Endothelial cell of umbilical vein (primary cell): ENCODE measurements at regions not wholly inside any gene's neighbourhood (a gene's known extent, or its start where the extent isn't known, plus 50 kb on each side); places are given as distances from the start of the nearest gene placed in this dataset.

ENCODE experiments used
- BruUV-seq: library from RNA; stranded (reverse); fragments of 400-500 nt; replicated peaks from 2 replicates; lab custom pipeline; 2021; lab: Mats Ljungman, UMichigan
- CTCF ChIA-PET: fragments of 300-600, 350-600 bp; sonication (Branson Sonifier 250); formaldehyde crosslinking; loops from one replicate; lab custom pipeline; 2021; ENCODE audit warnings: antibody characterized with exemption, inconsistent platforms; lab: Charles Lee
- POLR2A ChIA-PET: fragments of 300-600, 350-600 bp; sonication (Branson Sonifier 250); formaldehyde crosslinking; loops from one replicate; lab custom pipeline; 2021; ENCODE audit warnings: antibody characterized with exemption, inconsistent platforms; lab: Charles Lee
- DNase-seq: peaks from one replicate; pipeline ENCODE4 v3.0.0-alpha.2; 2011; ENCODE audit warnings: low read depth, low spot score
- FAIRE-seq: peaks from 2 replicates; lab custom pipeline; 2011; peaks lifted over from hg19 to GRCh38; lab: Jason Lieb, UNC
- H2AFZ ChIP-seq: 2 replicates; pipeline ENCODE4 v1.6.0; 2012; ENCODE audit warnings: low read depth, low read length, control low read depth, inconsistent platforms
- H3K27ac ChIP-seq: 2 replicates; pipeline ENCODE4 v1.5.1; 2011; ENCODE audit warnings: low read depth, mild to moderate bottlenecking, control low read depth, low read length, moderate library complexity; ENCODE audit not compliant: insufficient read depth
- H3K27me3 ChIP-seq, 2 experiments: 2 replicates each; pipeline versions ENCODE4 v1.6.0 to v1.6.1; 2011; ENCODE audit warnings: low read length in 2 of 2, mixed read lengths in 1 of 2; ENCODE audit not compliant: control insufficient read depth in 2 of 2, insufficient read depth in 2 of 2
- H3K36me3 ChIP-seq, 2 experiments: 2 replicates in 1 of 2; 3 replicates in 1 of 2; pipeline ENCODE4 v1.5.1; 2011; ENCODE audit warnings: low read length in 2 of 2, mild to moderate bottlenecking in 1 of 2, moderate library complexity in 1 of 2; ENCODE audit not compliant: control insufficient read depth in 2 of 2, insufficient read depth in 2 of 2; ENCODE audit errors: extremely low read depth in 1 of 2
- H3K4me1 ChIP-seq: 3 replicates; pipeline ENCODE4 v1.5.1; 2011; ENCODE audit warnings: mild to moderate bottlenecking, low read length; ENCODE audit not compliant: control insufficient read depth, insufficient read depth; ENCODE audit errors: extremely low read depth
- H3K4me2 ChIP-seq: 2 replicates; pipeline ENCODE4 v1.6.1; 2011; ENCODE audit warnings: low read length, control low read depth, mixed read lengths; ENCODE audit not compliant: insufficient read depth
- H3K4me3 ChIP-seq, 3 experiments: fragments of 200-600 bp in 1 of 3; sonication (generic), shearing (Covaris generic) in 1 of 3; replicated peaks in 1 of 3; 2 replicates each; pipeline ENCODE4 v1.5.1; 2011 to 2016; ENCODE audit warnings: control low read depth in 3 of 3, low read length in 3 of 3, mild to moderate bottlenecking in 2 of 3, inconsistent platforms in 1 of 3, low read depth in 1 of 3, moderate library complexity in 1 of 3; ENCODE audit not compliant: insufficient read depth in 1 of 3
- H3K79me2 ChIP-seq: 2 replicates; pipeline ENCODE4 v1.6.0; 2012; ENCODE audit warnings: low read length, inconsistent platforms; ENCODE audit not compliant: control insufficient read depth, insufficient read depth
- H3K9ac ChIP-seq: replicated peaks from 2 replicates; pipeline ENCODE3; 2011; ENCODE audit warnings: low read length, control low read depth; ENCODE audit not compliant: insufficient read depth; ENCODE audit errors: extremely low read depth
- H3K9me1 ChIP-seq: replicated peaks from 3 replicates; pipeline ENCODE4 v1.6.0; 2011; ENCODE audit warnings: mild to moderate bottlenecking, low read length; ENCODE audit not compliant: control insufficient read depth, insufficient read depth; ENCODE audit errors: extremely low read depth
- H3K9me3 ChIP-seq: replicated peaks from 2 replicates; pipeline ENCODE4 v1.5.1; 2012; ENCODE audit warnings: low read length, inconsistent platforms; ENCODE audit not compliant: control insufficient read depth, insufficient read depth
- H4K20me1 ChIP-seq: replicated peaks from 2 replicates; pipeline ENCODE3; 2011; ENCODE audit warnings: mild to moderate bottlenecking, low read length; ENCODE audit not compliant: control insufficient read depth, insufficient read depth; ENCODE audit errors: extremely low read depth
- CTCF ChIP-seq, 2 donors: IDR thresholded peaks; 1 replicate in 1 of 2; 2 replicates in 1 of 2; pipeline ENCODE4 v1.5.1; 2011; ENCODE audit warnings: low read length in 2 of 2, mild to moderate bottlenecking in 2 of 2, moderate library complexity in 2 of 2, control low read depth in 1 of 2, inconsistent platforms in 1 of 2, low read depth in 1 of 2; ENCODE audit not compliant: insufficient read depth in 1 of 2; ENCODE audit errors: extremely low read depth in 1 of 2
- EZH2 ChIP-seq: IDR thresholded peaks from 2 replicates; pipeline ENCODE4 v1.6.1; 2012; ENCODE audit warnings: borderline replicate concordance, low read depth, mild to moderate bottlenecking, moderate library complexity, low read length, inconsistent platforms; ENCODE audit not compliant: severe bottlenecking
- FOS ChIP-seq: IDR thresholded peaks from 2 replicates; pipeline ENCODE4 v1.6.1; 2011; ENCODE audit warnings: mild to moderate bottlenecking, low read length, moderate library complexity, borderline replicate concordance; ENCODE audit not compliant: insufficient read depth
- GATA2 ChIP-seq: IDR thresholded peaks from 2 replicates; pipeline ENCODE4 v1.7.0; 2011; ENCODE audit warnings: low read depth, mild to moderate bottlenecking, moderate library complexity, mixed read lengths, low read length; ENCODE audit not compliant: insufficient read length, insufficient read depth
- JUN ChIP-seq: IDR thresholded peaks from 2 replicates; pipeline ENCODE4 v1.6.1; 2011; ENCODE audit warnings: borderline replicate concordance, low read depth; ENCODE audit not compliant: insufficient read length, insufficient read depth
- MAX ChIP-seq: IDR thresholded peaks from 2 replicates; pipeline ENCODE4 v1.6.1; 2011; ENCODE audit not compliant: insufficient read depth, insufficient read length
- MYC ChIP-seq: IDR thresholded peaks from one replicate; pipeline ENCODE4 v1.6.1; 2011; ENCODE audit warnings: mild to moderate bottlenecking, low read depth, low read length
- POLR2A ChIP-seq: IDR thresholded peaks from 2 replicates; pipeline ENCODE4 v1.6.1; 2012; ENCODE audit warnings: low read depth, mild to moderate bottlenecking, control low read depth, low read length
- POLR2AphosphoS5 ChIP-seq: IDR thresholded peaks from 2 replicates; pipeline ENCODE4 v1.6.1; 2012; ENCODE audit warnings: low read depth, mild to moderate bottlenecking, control low read depth, low read length, moderate library complexity; ENCODE audit not compliant: insufficient read depth
- dilution Hi-C: fragments of 300-500 bp; cut with MboI; formaldehyde crosslinking; loops from one replicate; pipeline ENCODE4 v1.15.0; 2019; ENCODE audit warnings: low sequenced_read_pairs; ENCODE audit not compliant: extremely low pct_ligation_motif_present
- intact Hi-C: fragments of 100-400 bp; cut with micrococcal nuclease; formaldehyde crosslinking; loops from one replicate; pipeline ENCODE4 v1.10.0; 2022

- no TSS peak for BruUV-seq
- H3K27ac ChIP-seq, result no peak overlapping the region
- H3K4me3 ChIP-seq, result no peak overlapping the region
- ChIA-PET POLR2A (no interaction called here), CTCF (no interaction called here)
- no peaks in the 10 kb centered on the region for H3K9me3 ChIP-seq
- FAIRE-seq, result no peak
- H3K4me2 ChIP-seq, result no peak overlapping the region
- H3K9me1 ChIP-seq, result no peaks in the 10 kb centered on the region
- no peak overlapping the region for H2AFZ ChIP-seq
- H3K9ac ChIP-seq, result no peak overlapping the region
- dilution Hi-C loops (no loop called here), intact Hi-C loops (no loop called here)
- DNase-seq, result no peak
- no peaks in the 10 kb centered on the region for H4K20me1 ChIP-seq
- no peaks in the 10 kb centered on the region for H3K36me3 ChIP-seq
- H3K79me2 ChIP-seq, result no peaks in the 10 kb centered on the region
- TF ChIP-seq EZH2 (no peak), GATA2 (no peak), MYC (no peak), POLR2A (no peak), MAX (no peak), JUN (no peak), FOS (no peak)
- H3K4me1 ChIP-seq, result peaks cover 4% of the 10 kb centered on the region
- H3K27me3 ChIP-seq, result peaks cover 2 to 5% of the 10 kb centered on the region in 2 experiments
These were observed 69.6 kb upstream of the PTCH1 start for GRCh38 chr9:95586326-95586725.

- no peaks in the 10 kb centered on the region for H3K79me2 ChIP-seq
- peaks cover 2 to 5% of the 10 kb centered on the region in 2 experiments for H3K27me3 ChIP-seq
- H3K9ac ChIP-seq, result no peak overlapping the region
- intact Hi-C loops, result no loop called here
- H3K9me3 ChIP-seq, result no peaks in the 10 kb centered on the region
- CTCF ChIA-PET, result no interaction called here
- H3K27ac ChIP-seq, result no peak overlapping the region
- POLR2A ChIA-PET, result no interaction called here
- peaks cover 4% of the 10 kb centered on the region for H3K4me1 ChIP-seq
- H2AFZ ChIP-seq, result no peak overlapping the region
- no peak for DNase-seq
- no peaks in the 10 kb centered on the region for H3K9me1 ChIP-seq
- no TSS peak for BruUV-seq
- no peak overlapping the region for H3K4me2 ChIP-seq
- H4K20me1 ChIP-seq, result no peaks in the 10 kb centered on the region
- no peaks in the 10 kb centered on the region for H3K36me3 ChIP-seq
- no peak overlapping the region for H3K4me3 ChIP-seq
- dilution Hi-C loops, result no loop called here
- no peak for FAIRE-seq
- TF ChIP-seq POLR2AphosphoS5 (no peak), JUN (no peak), GATA2 (no peak), MYC (no peak), EZH2 (no peak), FOS (no peak), MAX (no peak), CTCF (IDR thresholded peaks at IDR 0.05; ENCODE audit: extremely low read depth in 1 of 2, insufficient read depth in 1 of 2, low read depth in 1 of 2, low read length in 2 of 2) (no peak), POLR2A (no peak)
These were observed 69.1 kb upstream of the PTCH1 start for GRCh38 chr9:95585824-95586223.
